Ovary (tissue), 3 donors: ENCODE measurements at regions not wholly inside any gene's neighbourhood (a gene's known extent, or its start where the extent isn't known, plus 50 kb on each side); places are given as distances from the start of the nearest gene placed in this dataset.

ENCODE experiments used
- EP300 ChIP-seq: sonication (generic); formaldehyde crosslinking; IDR thresholded peaks from one replicate; pipeline ENCODE4 v1.6.1; 2017; ENCODE audit warnings: antibody characterized with exemption
- POLR2A ChIP-seq: fragments of 450-650 bp; IDR thresholded peaks from one replicate; pipeline ENCODE4 v1.6.1; 2017; ENCODE audit warnings: antibody characterized with exemption, mild to moderate bottlenecking, moderate library complexity
- TF ChIP-seq, protein P1 (sequence below), 3 donors: fragments of 450-650 bp in 2 of 3; fragments of 200-600 bp in 1 of 3; IDR thresholded peaks; one replicate each; pipeline versions ENCODE4 v1.5.1 to v1.8.0; 2016 to 2022; ENCODE audit warnings: antibody characterized with exemption in 3 of 3, mild to moderate bottlenecking in 1 of 3
- donor health status: DM: no; HTN: no; CAD: no.

DNA sequence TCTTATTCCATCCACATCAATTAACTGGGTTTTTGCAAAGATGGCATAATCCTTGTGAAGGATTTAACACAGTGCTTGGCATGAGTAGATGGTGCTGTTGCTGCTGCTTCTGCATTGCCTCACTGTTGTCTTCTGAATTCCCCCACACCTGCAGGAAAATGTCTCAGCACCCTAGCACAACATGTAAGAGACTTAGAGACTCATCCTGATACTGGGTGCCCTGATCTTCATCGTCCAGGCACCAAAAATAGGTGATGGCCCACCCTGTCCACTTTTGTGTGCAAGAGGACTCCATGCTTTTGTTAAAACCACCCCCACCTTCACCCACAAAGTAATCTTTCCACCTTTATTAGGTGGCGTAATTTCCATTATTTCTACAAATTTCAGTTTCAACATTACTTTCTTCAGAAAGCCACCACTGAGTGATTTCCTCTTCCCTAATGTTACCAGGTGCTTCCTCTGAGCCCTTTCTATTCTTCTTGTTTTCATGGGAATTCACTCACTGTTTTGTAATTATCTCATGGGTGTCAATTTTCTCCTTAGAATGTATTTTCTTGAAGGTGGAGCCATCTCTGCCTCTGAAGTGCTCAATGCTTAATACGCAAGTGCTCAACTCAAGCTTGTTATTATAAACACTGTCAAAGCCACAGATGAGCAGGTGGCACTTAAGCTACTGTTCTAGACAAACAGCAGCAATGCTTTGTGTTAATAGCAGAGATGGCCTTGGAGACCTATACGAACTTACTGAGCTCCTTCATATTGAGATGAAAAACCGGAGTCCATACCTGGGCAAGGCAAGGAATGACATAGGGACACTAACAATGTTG is 89.5 kb downstream of the HS3ST1 start:
- TF ChIP-seq, protein P1, sequence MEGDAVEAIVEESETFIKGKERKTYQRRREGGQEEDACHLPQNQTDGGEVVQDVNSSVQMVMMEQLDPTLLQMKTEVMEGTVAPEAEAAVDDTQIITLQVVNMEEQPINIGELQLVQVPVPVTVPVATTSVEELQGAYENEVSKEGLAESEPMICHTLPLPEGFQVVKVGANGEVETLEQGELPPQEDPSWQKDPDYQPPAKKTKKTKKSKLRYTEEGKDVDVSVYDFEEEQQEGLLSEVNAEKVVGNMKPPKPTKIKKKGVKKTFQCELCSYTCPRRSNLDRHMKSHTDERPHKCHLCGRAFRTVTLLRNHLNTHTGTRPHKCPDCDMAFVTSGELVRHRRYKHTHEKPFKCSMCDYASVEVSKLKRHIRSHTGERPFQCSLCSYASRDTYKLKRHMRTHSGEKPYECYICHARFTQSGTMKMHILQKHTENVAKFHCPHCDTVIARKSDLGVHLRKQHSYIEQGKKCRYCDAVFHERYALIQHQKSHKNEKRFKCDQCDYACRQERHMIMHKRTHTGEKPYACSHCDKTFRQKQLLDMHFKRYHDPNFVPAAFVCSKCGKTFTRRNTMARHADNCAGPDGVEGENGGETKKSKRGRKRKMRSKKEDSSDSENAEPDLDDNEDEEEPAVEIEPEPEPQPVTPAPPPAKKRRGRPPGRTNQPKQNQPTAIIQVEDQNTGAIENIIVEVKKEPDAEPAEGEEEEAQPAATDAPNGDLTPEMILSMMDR (IDR thresholded peaks at IDR 0.05): no peak
- no peak for TF ChIP-seq POLR2A
- no peak for TF ChIP-seq EP300
